GM13976 (cell line): ENCODE measurements at regions not wholly inside any gene's neighbourhood (a gene's known extent, or its start where the extent isn't known, plus 50 kb on each side); places are given as distances from the start of the nearest gene placed in this dataset.

Experiments used
- DNase-seq: peaks from one replicate; pipeline ENCODE4 v3.0.0; 2012; ENCODE audit warnings: low spot score
- CTCF ChIP-seq: IDR thresholded peaks from 2 replicates; pipeline ENCODE4 v1.5.1; 2012; ENCODE audit warnings: borderline replicate concordance, mild to moderate bottlenecking; ENCODE audit not compliant: insufficient read depth; ENCODE audit errors: extremely low read depth, missing control alignments, control extremely low read depth
- in situ Hi-C: fragments of 300-500 bp; cut with MboI; formaldehyde crosslinking; loops from one replicate; pipeline ENCODE4 v1.12.0; 2022; ENCODE audit warnings: low sequenced_read_pairs, mixed read lengths, inconsistent platforms; ENCODE audit not compliant: unreplicated experiment

GRCh38 chr13:106701771-106702341 is 133.9 kb upstream of the ARGLU1 start:
- no peak for DNase-seq
- TF ChIP-seq CTCF: no peak
- in situ Hi-C loops: no loop called here

DNA sequence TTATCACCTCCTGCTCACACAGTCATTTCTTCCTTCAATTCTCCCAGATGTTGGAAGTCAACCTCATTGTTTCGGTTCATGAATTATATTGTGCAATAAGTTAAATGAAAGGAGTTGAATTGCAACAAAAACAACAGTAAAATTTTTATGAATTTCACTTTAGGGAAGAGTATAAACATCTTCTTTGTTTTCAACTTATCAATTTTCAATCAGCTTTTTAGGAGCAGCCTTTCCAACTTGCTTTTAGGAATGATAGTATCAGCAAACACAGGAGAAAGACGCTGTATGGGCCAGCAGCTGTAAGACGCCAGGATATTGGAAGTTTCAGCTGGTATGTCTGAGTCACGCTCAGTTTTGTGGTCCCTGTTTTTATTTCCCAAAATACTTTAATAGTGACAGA is 132.5 kb upstream of the ARGLU1 start:
- in situ Hi-C loops: no loop called here
- no peak for TF ChIP-seq CTCF
- no peak for DNase-seq

GRCh38 chr13:106700007-106700406 is 132.1 kb upstream of the ARGLU1 start:
- TF ChIP-seq CTCF: no peak
- in situ Hi-C loops: no loop called here
- DNase-seq: no peak

- no peak for TF ChIP-seq CTCF
- in situ Hi-C loops: no loop called here
- DNase-seq: no peak
These were observed 131.4 kb upstream of the ARGLU1 start for GRCh38 chr13:106699311-106699710.

DNA sequence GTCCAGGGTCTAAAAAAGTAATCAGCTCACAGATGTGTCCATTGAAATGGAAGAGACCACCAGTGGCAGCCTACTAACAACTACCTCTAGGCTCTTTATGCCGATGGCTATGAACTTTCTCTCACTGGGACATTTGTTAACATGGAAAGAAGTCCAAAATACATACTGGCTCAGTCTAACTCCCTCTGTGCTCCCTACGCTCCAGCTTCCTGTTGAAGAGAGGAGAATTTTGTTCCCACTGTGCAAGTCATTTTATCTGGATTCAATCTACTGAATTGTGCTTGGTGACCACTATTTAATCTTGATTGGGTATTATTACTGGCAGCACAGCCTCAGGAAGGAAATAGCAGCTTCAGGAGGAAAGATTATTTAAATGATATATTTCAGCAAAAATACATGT is 128.8 kb upstream of the ARGLU1 start:
- no peak for TF ChIP-seq CTCF
- in situ Hi-C loops: no loop called here
- no peak for DNase-seq

DNA sequence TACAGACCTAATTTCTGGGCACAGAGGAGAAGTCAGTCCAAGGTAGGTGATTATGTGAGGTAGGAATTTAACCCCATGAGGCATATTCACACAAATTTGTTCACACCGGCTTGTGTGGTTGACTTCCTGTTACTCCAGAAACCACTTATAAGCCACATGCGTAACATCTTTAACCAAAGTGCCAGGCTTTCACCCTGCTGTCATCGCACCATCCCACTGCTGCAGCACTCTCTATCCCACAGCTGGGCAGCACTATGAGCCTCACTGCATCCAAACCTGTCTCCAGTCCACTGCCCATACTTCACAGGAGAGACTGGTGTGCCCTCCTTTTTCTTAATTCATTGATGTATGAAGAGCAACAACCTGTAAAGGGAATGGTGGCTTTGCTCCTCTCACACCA is 128.2 kb upstream of the ARGLU1 start:
- no peak for DNase-seq
- no peak for TF ChIP-seq CTCF
- in situ Hi-C loops: no loop called here

GRCh38 chr13:106695139-106695538 is 127.2 kb upstream of the ARGLU1 start:
- in situ Hi-C loops: no loop called here
- no peak for TF ChIP-seq CTCF
- DNase-seq: no peak
